ENCODE measurements at regions not wholly inside any gene's neighbourhood (a gene's known extent, or its start where the extent isn't known, plus 50 kb on each side); places are given as distances from the start of the nearest gene placed in this dataset.

GRCh38 chr10:6917125-6917524 lies 337.0 kb upstream of the PRKCQ start (continued):
- TF ChIP-seq REST (IDR thresholded peaks at IDR 0.05; ENCODE audit: low read depth) = no peak

- H3K36me3 ChIP-seq (ENCODE audit: control insufficient read depth in 1 of 2, insufficient read depth in 2 of 2, low read length in 2 of 2) = no peaks in the 10 kb centered on the region
- ChIA-PET RAD21 (ENCODE audit: low non-redundant PET in 1 of 2, low total read pairs in 2 of 2, uncharacterized antibody in 2 of 2, unreplicated experiment in 2 of 2) (no interaction called here), CTCF (interaction anchor here (0.5 kb wide), 1 partner anchor 24 kb away, joined by 4 read pairs; no protein-coding TSS in a partner anchor), POLR2A (no interaction called here)
- intact Hi-C loops (cut with micrococcal nuclease) = no loop called here
- H3K4me1 ChIP-seq (ENCODE audit: control insufficient read depth in 1 of 2, insufficient read depth in 2 of 2, low read length in 2 of 2) = no peaks in the 10 kb centered on the region
- H2AFZ ChIP-seq (ENCODE audit: low read depth, low read length, poor library complexity, severe bottlenecking) = no peak overlapping the region
- H3K27me3 ChIP-seq (ENCODE audit: insufficient read depth, low read length) = peaks cover 18% of the 10 kb centered on the region
- H3K4me2 ChIP-seq (ENCODE audit: low read length) = no peak overlapping the region
- no peak overlapping the region for H3K27ac ChIP-seq (ENCODE audit: low read depth, low read length)
- no peak for DNase-seq (ENCODE audit: low read depth, low spot score)
- no TSS peak for BruUV-seq (replicated peaks)
- no peaks in the 10 kb centered on the region for H3K79me2 ChIP-seq (ENCODE audit: insufficient read depth, low read length)
- TF ChIP-seq CEBPB (IDR thresholded peaks at IDR 0.05; ENCODE audit: low read depth) (no peak), YY1 (IDR thresholded peaks at IDR 0.05; ENCODE audit: extremely low read depth, insufficient replicate concordance, low read depth, low read length) (no peak), REST (IDR thresholded peaks at IDR 0.05; ENCODE audit: low read depth) (no peak), EZH2phosphoT487 (IDR thresholded peaks at IDR 0.05; ENCODE audit: borderline replicate concordance) (no peak), EZH2 (IDR thresholded peaks at IDR 0.05) (no peak), ZNF274 (IDR thresholded peaks at IDR 0.05; ENCODE audit: low read depth, low read length) (no peak)
- H4K20me1 ChIP-seq (ENCODE audit: insufficient read depth) = no peaks in the 10 kb centered on the region
- H3K9me3 ChIP-seq (ENCODE audit: control insufficient read depth in 1 of 2, insufficient read depth in 1 of 2, low read depth in 1 of 2, low read length in 2 of 2) = no peaks in the 10 kb centered on the region
- H3K9ac ChIP-seq (ENCODE audit: low read length) = no peak overlapping the region
- H3K9me2 ChIP-seq (ENCODE audit: insufficient read depth) = no peaks in the 10 kb centered on the region
- no peak overlapping the region for H3K4me3 ChIP-seq (replicated peaks in 1 of 2; ENCODE audit: low read depth in 1 of 2, low read length in 2 of 2)
- ATAC-seq = no peak
Measured at GRCh38 chr10:6916601-6917000, 336.5 kb upstream of the PRKCQ start.

Data from HCT116 (cell line).